ENCODE measurements at regions not wholly inside any gene's neighbourhood (a gene's known extent, or its start where the extent isn't known, plus 50 kb on each side); places are given as distances from the start of the nearest gene placed in this dataset.

DNA sequence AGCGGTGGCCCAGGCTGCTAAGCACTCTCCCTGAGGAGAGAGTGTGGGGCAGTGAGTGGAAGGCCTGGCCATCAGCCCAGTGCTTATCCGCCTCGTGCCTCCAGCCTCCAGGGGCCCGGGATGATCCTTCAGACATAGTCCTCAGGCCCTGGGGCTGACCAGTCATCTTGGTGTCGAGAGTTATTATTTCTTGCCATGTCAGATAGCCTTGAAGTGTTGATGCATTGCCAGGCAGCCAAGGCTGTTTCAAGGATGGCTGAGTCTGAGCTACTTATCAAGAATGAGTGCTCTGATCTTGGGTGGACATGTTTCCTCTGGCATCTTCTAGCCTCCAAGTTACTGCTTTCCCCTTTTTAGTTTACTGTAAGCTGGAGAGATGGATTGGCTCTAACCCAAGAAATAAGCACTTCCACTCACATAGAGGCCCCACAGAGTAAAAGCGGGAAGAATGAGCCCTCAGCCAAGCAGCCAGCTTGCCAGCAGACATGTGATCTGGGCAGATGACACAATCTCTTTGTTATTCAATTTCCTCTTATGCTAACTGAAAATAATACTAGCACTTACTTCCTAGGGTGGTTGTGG lies 136.5 kb upstream of the NAMPT start:
- TF ChIP-seq, protein P1, sequence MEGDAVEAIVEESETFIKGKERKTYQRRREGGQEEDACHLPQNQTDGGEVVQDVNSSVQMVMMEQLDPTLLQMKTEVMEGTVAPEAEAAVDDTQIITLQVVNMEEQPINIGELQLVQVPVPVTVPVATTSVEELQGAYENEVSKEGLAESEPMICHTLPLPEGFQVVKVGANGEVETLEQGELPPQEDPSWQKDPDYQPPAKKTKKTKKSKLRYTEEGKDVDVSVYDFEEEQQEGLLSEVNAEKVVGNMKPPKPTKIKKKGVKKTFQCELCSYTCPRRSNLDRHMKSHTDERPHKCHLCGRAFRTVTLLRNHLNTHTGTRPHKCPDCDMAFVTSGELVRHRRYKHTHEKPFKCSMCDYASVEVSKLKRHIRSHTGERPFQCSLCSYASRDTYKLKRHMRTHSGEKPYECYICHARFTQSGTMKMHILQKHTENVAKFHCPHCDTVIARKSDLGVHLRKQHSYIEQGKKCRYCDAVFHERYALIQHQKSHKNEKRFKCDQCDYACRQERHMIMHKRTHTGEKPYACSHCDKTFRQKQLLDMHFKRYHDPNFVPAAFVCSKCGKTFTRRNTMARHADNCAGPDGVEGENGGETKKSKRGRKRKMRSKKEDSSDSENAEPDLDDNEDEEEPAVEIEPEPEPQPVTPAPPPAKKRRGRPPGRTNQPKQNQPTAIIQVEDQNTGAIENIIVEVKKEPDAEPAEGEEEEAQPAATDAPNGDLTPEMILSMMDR (optimal IDR thresholded peaks at IDR 0.05 in 1 of 3, IDR thresholded peaks at IDR 0.05 in 1 of 3, conservative IDR thresholded peaks at IDR 0.05 in 1 of 3; ENCODE audit: extremely low read depth in 1 of 3, insufficient read depth in 2 of 3, low read length in 3 of 3) = no peak
- no peak for TF ChIP-seq EZH2 (IDR thresholded peaks at IDR 0.05; ENCODE audit: low read length)
